HUES48 (cell line): ENCODE measurements at regions not wholly inside any gene's neighbourhood (a gene's known extent, or its start where the extent isn't known, plus 50 kb on each side); places are given as distances from the start of the nearest gene placed in this dataset.

ENCODE experiments used
- H3K27ac ChIP-seq: one replicate; pipeline ENCODE4 v1.7.0; 2013; ENCODE audit warnings: low read depth, low read length, inconsistent platforms
- H3K27me3 ChIP-seq: 2 replicates; pipeline ENCODE4 v1.6.1; 2013; ENCODE audit warnings: mild to moderate bottlenecking, low read length; ENCODE audit not compliant: control insufficient read depth, insufficient read depth
- H3K36me3 ChIP-seq: 2 replicates; pipeline ENCODE4 v1.6.1; 2013; ENCODE audit warnings: low read length; ENCODE audit not compliant: control insufficient read depth, insufficient read depth
- H3K4me1 ChIP-seq: 2 replicates; pipeline ENCODE4 v1.6.1; 2013; ENCODE audit warnings: mild to moderate bottlenecking, low read length; ENCODE audit not compliant: control insufficient read depth, insufficient read depth
- H3K4me3 ChIP-seq: 2 replicates; pipeline ENCODE4 v1.5.1; 2013; ENCODE audit warnings: mild to moderate bottlenecking, low read depth, low read length
- H3K9ac ChIP-seq: 2 replicates; pipeline ENCODE4 v1.6.1; 2013; ENCODE audit warnings: mild to moderate bottlenecking, low read depth, low read length, moderate library complexity
- H3K9me3 ChIP-seq: 2 replicates; pipeline ENCODE4 v1.6.1; 2013; ENCODE audit warnings: low read length; ENCODE audit not compliant: control insufficient read depth, insufficient read depth

GRCh38 chrX:96619588-96619987 is 65.1 kb upstream of the DIAPH2 start:
- Histone ChIP-seq H3K9ac (no peak overlapping the region), H3K27ac (no peak overlapping the region), H3K36me3 (no peaks in the 10 kb centered on the region), H3K27me3 (no peaks in the 10 kb centered on the region; the same call in 1 of the 2 replicates), H3K9me3 (no peaks in the 10 kb centered on the region), H3K4me3 (no peak overlapping the region), H3K4me1 (no peaks in the 10 kb centered on the region)

GRCh38 chrX:96621811-96622210 is 62.8 kb upstream of the DIAPH2 start:
- Histone ChIP-seq H3K27me3 (no peaks in the 10 kb centered on the region; the same call in 1 of the 2 replicates), H3K9ac (no peak overlapping the region), H3K9me3 (no peaks in the 10 kb centered on the region), H3K36me3 (no peaks in the 10 kb centered on the region), H3K27ac (no peak overlapping the region), H3K4me1 (no peaks in the 10 kb centered on the region), H3K4me3 (no peak overlapping the region)
